Retinal pigment epithelial cell (primary cell): ENCODE measurements at regions not wholly inside any gene's neighbourhood (a gene's known extent, or its start where the extent isn't known, plus 50 kb on each side); places are given as distances from the start of the nearest gene placed in this dataset.
"Not testable (repeated sequence)": the region's sequence is repeated elsewhere in the genome, so short reads cannot be mapped to it uniquely, and the experiment has no call there.

ENCODE experiments used
- DNase-seq: peaks from one replicate; pipeline ENCODE4 v3.0.0-alpha.2; 2010; ENCODE audit warnings: low read depth
- H3K4me3 ChIP-seq: 2 replicates; pipeline ENCODE4 v1.5.1; 2011; ENCODE audit warnings: mild to moderate bottlenecking, low read length, control low read depth, moderate library complexity
- CTCF ChIP-seq: conservative IDR thresholded peaks from 2 replicates; pipeline ENCODE4 v1.5.1; 2011; ENCODE audit warnings: low read depth, low read length, control low read depth, inconsistent platforms

GRCh38 chr5:17374973-17375742 lies 122.9 kb upstream of the TAF11L2 start:
- H3K4me3 ChIP-seq: no peak overlapping the region
- no peak for DNase-seq
- no peak for TF ChIP-seq CTCF

- DNase-seq, H3K4me3 ChIP-seq: not testable (repeated sequence)
Measured at GRCh38 chr5:17375886-17376285, 122.1 kb upstream of the TAF11L2 start.

- DNase-seq: no peak
- TF ChIP-seq CTCF: no peak
- H3K4me3 ChIP-seq: no peak overlapping the region
Measured at GRCh38 chr5:17378346-17378997, 119.6 kb upstream of the TAF11L2 start.

- no peak for TF ChIP-seq CTCF
- no peak for DNase-seq
- H3K4me3 ChIP-seq: no peak overlapping the region
Measured at GRCh38 chr5:17379100-17379951, 118.7 kb upstream of the TAF11L2 start.

- DNase-seq: no peak
- H3K4me3 ChIP-seq: no peak overlapping the region
- no peak for TF ChIP-seq CTCF
Measured at GRCh38 chr5:17381932-17382331, 116.1 kb upstream of the TAF11L2 start.

- H3K4me3 ChIP-seq: no peak overlapping the region
- no peak for DNase-seq
- no peak for TF ChIP-seq CTCF
Measured at GRCh38 chr5:17383526-17383925, 114.5 kb upstream of the TAF11L2 start.

- no peak overlapping the region for H3K4me3 ChIP-seq
- TF ChIP-seq CTCF: no peak
- DNase-seq: no peak
Measured at GRCh38 chr5:17384181-17384580, 113.8 kb upstream of the TAF11L2 start.
